ENCODE measurements at regions not wholly inside any gene's neighbourhood (a gene's known extent, or its start where the extent isn't known, plus 50 kb on each side); places are given as distances from the start of the nearest gene placed in this dataset.

GRCh38 chr5:74122979-74123590 is 497.1 kb downstream of the ARHGEF28 start:
- TF ChIP-seq Cebpa-rat (IDR thresholded peaks at IDR 0.05) = no peak
- Histone ChIP-seq H3K27me3 (no peaks in the 10 kb centered on the region), H3K4me2 (no peak overlapping the region), H3K27ac (no peak overlapping the region), H3K36me3 (no peaks in the 10 kb centered on the region), H3K4me3 (no peak overlapping the region), H3K9ac (no peak overlapping the region), H3K4me1 (no peaks in the 10 kb centered on the region), H3K9me3 (no peaks in the 10 kb centered on the region), H4K20me1 (no peaks in the 10 kb centered on the region)

- no peak overlapping the region for H3K27ac ChIP-seq
- H3K4me3 ChIP-seq = no peak overlapping the region
- H3K4me2 ChIP-seq = no peak overlapping the region
- H3K9ac ChIP-seq = no peak overlapping the region
- no peaks in the 10 kb centered on the region for H3K27me3 ChIP-seq
- H3K9me3 ChIP-seq = no peaks in the 10 kb centered on the region
- H3K36me3 ChIP-seq = no peaks in the 10 kb centered on the region
- no peaks in the 10 kb centered on the region for H3K4me1 ChIP-seq
- no peak for TF ChIP-seq Cebpa-rat (IDR thresholded peaks at IDR 0.05)
- no peaks in the 10 kb centered on the region for H4K20me1 ChIP-seq
These were observed 496.2 kb downstream of the ARHGEF28 start for GRCh38 chr5:74122175-74122574.

- no peaks in the 10 kb centered on the region for H3K27me3 ChIP-seq
- no peak overlapping the region for H3K4me3 ChIP-seq
- H3K9ac ChIP-seq = no peak overlapping the region
- TF ChIP-seq Cebpa-rat (IDR thresholded peaks at IDR 0.05) = no peak
- no peak overlapping the region for H3K4me2 ChIP-seq
- H3K27ac ChIP-seq = no peak overlapping the region
- H3K9me3 ChIP-seq = no peaks in the 10 kb centered on the region
- H3K36me3 ChIP-seq = no peaks in the 10 kb centered on the region
- H3K4me1 ChIP-seq = no peaks in the 10 kb centered on the region
- no peaks in the 10 kb centered on the region for H4K20me1 ChIP-seq
These were observed 494.6 kb downstream of the ARHGEF28 start for GRCh38 chr5:74120585-74120984.

GRCh38 chr5:74118071-74118470 is 492.1 kb downstream of the ARHGEF28 start:
- H3K27me3 ChIP-seq = no peaks in the 10 kb centered on the region

GRCh38 chr5:74116984-74117383 is 491.0 kb downstream of the ARHGEF28 start:
- Histone ChIP-seq H3K27me3 (no peaks in the 10 kb centered on the region), H3K4me1 (no peaks in the 10 kb centered on the region), H3K9ac (no peak overlapping the region), H3K27ac (no peak overlapping the region), H3K9me3 (no peaks in the 10 kb centered on the region), H4K20me1 (no peaks in the 10 kb centered on the region), H3K36me3 (no peaks in the 10 kb centered on the region), H3K4me2 (no peak overlapping the region), H3K4me3 (no peak overlapping the region)
- no peak for TF ChIP-seq Cebpa-rat (IDR thresholded peaks at IDR 0.05)

More at GRCh38 chr5:74118071-74118470, 492.1 kb downstream of the ARHGEF28 start:
- Histone ChIP-seq H3K9me3 (no peaks in the 10 kb centered on the region), H3K4me2 (no peak overlapping the region), H3K36me3 (no peaks in the 10 kb centered on the region), H3K4me1 (no peaks in the 10 kb centered on the region), H3K9ac (no peak overlapping the region), H3K27ac (no peak overlapping the region), H4K20me1 (no peaks in the 10 kb centered on the region), H3K4me3 (no peak overlapping the region)
- TF ChIP-seq Cebpa-rat (IDR thresholded peaks at IDR 0.05) = no peak

- H3K4me3 ChIP-seq = no peak overlapping the region
- no peak overlapping the region for H3K4me2 ChIP-seq
- no peak for TF ChIP-seq Cebpa-rat (IDR thresholded peaks at IDR 0.05)
- H3K27me3 ChIP-seq = no peaks in the 10 kb centered on the region
- H3K4me1 ChIP-seq = no peaks in the 10 kb centered on the region
- H3K27ac ChIP-seq = no peak overlapping the region
- no peak overlapping the region for H3K9ac ChIP-seq
- no peaks in the 10 kb centered on the region for H3K36me3 ChIP-seq
- H4K20me1 ChIP-seq = no peaks in the 10 kb centered on the region
- H3K9me3 ChIP-seq = no peaks in the 10 kb centered on the region
These were observed 490.3 kb downstream of the ARHGEF28 start for GRCh38 chr5:74116266-74116665.

GRCh38 chr5:74113927-74114326 is 487.9 kb downstream of the ARHGEF28 start:
- Histone ChIP-seq H3K27ac (no peak overlapping the region), H3K4me3 (no peak overlapping the region), H3K4me2 (no peak overlapping the region), H3K36me3 (no peaks in the 10 kb centered on the region), H3K4me1 (no peaks in the 10 kb centered on the region), H3K27me3 (no peaks in the 10 kb centered on the region), H3K9ac (no peak overlapping the region), H4K20me1 (no peaks in the 10 kb centered on the region), H3K9me3 (no peaks in the 10 kb centered on the region)
- no peak for TF ChIP-seq Cebpa-rat (IDR thresholded peaks at IDR 0.05)

- no peak for TF ChIP-seq Cebpa-rat (IDR thresholded peaks at IDR 0.05)
- Histone ChIP-seq H3K27ac (no peak overlapping the region), H3K4me2 (no peak overlapping the region)
These were observed 487.2 kb downstream of the ARHGEF28 start for GRCh38 chr5:74113196-74113540.

GRCh38 chr5:74112372-74113195 is 486.6 kb downstream of the ARHGEF28 start:
- Histone ChIP-seq H3K36me3 (no peaks in the 10 kb centered on the region), H3K27ac (no peak overlapping the region)

More at GRCh38 chr5:74113196-74113540, 487.2 kb downstream of the ARHGEF28 start:
- Histone ChIP-seq H4K20me1 (no peaks in the 10 kb centered on the region), H3K4me1 (no peaks in the 10 kb centered on the region), H3K36me3 (no peaks in the 10 kb centered on the region), H3K27me3 (no peaks in the 10 kb centered on the region), H3K9me3 (no peaks in the 10 kb centered on the region), H3K9ac (no peak overlapping the region), H3K4me3 (no peak overlapping the region)

GRCh38 chr5:74111764-74112163 is 485.8 kb downstream of the ARHGEF28 start:
- H3K4me1 ChIP-seq = no peaks in the 10 kb centered on the region
- no peaks in the 10 kb centered on the region for H4K20me1 ChIP-seq
- H3K27me3 ChIP-seq = no peaks in the 10 kb centered on the region
- no peaks in the 10 kb centered on the region for H3K9me3 ChIP-seq
- no peak overlapping the region for H3K9ac ChIP-seq
- H3K36me3 ChIP-seq = no peaks in the 10 kb centered on the region
- no peak overlapping the region for H3K4me2 ChIP-seq
- TF ChIP-seq Cebpa-rat (IDR thresholded peaks at IDR 0.05) = no peak
- H3K27ac ChIP-seq = no peak overlapping the region
- no peak overlapping the region for H3K4me3 ChIP-seq

More at GRCh38 chr5:74112372-74113195, 486.6 kb downstream of the ARHGEF28 start:
- no peak for TF ChIP-seq Cebpa-rat (IDR thresholded peaks at IDR 0.05)
- H3K27me3 ChIP-seq = no peaks in the 10 kb centered on the region
- H3K9ac ChIP-seq = no peak overlapping the region
- H3K9me3 ChIP-seq = no peaks in the 10 kb centered on the region
- no peak overlapping the region for H3K4me3 ChIP-seq
- H4K20me1 ChIP-seq = no peaks in the 10 kb centered on the region
- no peaks in the 10 kb centered on the region for H3K4me1 ChIP-seq
- H3K4me2 ChIP-seq = no peak overlapping the region
